AG09319 (cell line): ENCODE measurements at regions not wholly inside any gene's neighbourhood (a gene's known extent, or its start where the extent isn't known, plus 50 kb on each side); places are given as distances from the start of the nearest gene placed in this dataset.
"Not testable (repeated sequence)": the region's sequence is repeated elsewhere in the genome, so short reads cannot be mapped to it uniquely, and the experiment has no call there.

Experiments
- DNase-seq: peaks from one replicate; pipeline ENCODE4 v3.0.0-alpha.2; 2010; ENCODE audit warnings: low read depth; ENCODE audit errors: extremely low read depth
- TF ChIP-seq, protein P1 (sequence below): IDR thresholded peaks from 2 replicates; pipeline ENCODE4 v1.5.1; 2011; ENCODE audit warnings: low read depth, mild to moderate bottlenecking, inconsistent platforms, low read length, moderate library complexity

GRCh38 chr3:174581558-174581957, 277.6 kb upstream of the NAALADL2 start:
- TF ChIP-seq, protein P1, sequence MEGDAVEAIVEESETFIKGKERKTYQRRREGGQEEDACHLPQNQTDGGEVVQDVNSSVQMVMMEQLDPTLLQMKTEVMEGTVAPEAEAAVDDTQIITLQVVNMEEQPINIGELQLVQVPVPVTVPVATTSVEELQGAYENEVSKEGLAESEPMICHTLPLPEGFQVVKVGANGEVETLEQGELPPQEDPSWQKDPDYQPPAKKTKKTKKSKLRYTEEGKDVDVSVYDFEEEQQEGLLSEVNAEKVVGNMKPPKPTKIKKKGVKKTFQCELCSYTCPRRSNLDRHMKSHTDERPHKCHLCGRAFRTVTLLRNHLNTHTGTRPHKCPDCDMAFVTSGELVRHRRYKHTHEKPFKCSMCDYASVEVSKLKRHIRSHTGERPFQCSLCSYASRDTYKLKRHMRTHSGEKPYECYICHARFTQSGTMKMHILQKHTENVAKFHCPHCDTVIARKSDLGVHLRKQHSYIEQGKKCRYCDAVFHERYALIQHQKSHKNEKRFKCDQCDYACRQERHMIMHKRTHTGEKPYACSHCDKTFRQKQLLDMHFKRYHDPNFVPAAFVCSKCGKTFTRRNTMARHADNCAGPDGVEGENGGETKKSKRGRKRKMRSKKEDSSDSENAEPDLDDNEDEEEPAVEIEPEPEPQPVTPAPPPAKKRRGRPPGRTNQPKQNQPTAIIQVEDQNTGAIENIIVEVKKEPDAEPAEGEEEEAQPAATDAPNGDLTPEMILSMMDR = no peak
- no peak for DNase-seq

DNA sequence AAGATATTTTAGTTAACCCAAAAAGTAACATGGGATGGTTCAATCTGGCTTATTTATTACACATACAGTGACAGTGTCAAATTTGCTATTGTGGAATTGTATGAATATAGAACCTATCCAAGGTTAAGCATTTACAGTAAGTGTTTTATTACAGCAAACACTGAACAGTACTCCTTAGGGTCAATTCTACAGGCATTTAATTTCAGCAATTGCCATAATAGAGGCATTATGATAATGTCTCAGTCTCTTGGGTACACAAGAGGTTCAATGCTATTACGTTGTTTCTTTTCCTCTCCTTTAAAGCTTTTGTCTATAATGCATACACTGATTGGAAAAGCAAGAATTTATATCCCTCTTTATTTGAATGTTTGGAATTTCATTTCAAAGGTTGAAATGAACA, 275.7 kb upstream of the NAALADL2 start:
- TF ChIP-seq, protein P1 = no peak
- no peak for DNase-seq

DNA sequence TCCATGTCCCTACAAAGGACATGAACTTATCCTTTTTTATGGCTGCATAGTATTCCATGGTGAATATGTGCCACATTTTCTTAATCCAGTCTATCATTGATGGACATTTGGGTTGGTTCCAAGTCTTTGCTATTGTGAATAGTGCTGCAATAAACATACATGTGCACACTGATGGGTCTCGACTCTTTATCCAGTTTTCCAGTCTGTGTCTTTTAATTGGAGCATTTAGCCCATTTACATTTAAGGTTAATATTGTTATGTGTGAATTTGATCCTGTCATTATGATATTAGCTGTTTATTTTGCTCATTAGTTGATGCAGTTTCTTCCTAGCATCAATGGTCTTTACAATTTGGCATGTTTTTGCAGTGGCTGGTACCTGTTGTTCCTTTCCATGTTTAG, 272.0 kb upstream of the NAALADL2 start:
- not testable (repeated sequence) for DNase-seq

GRCh38 chr3:174596447-174596982, 262.6 kb upstream of the NAALADL2 start:
- no peak for DNase-seq
- TF ChIP-seq, protein P1 = no peak

DNA sequence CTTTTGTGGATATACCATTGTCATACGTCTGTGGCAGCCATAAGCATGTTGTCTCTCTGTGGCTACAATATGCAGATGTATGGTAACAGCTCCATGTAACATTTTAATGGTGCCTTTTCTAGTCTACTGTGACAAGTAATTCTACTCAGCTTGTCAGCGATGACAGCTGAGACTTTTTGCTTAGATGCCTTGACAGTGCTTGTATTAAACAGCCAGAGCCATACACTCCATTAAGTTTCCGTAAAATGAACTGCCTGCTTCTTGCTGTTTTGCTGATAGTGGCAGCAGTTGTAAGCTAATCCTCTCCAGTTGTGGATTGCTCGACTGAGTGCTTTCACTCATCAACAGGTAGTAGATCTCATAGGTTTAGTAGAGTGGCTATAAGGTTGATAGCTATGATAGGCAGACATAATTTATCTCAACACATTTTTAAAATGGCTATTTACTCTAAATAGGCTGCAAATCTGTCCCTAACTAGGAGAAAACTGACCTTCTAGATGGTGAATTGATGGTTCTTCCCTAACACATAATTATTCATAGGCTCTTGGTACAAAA, 260.2 kb upstream of the NAALADL2 start:
- DNase-seq = no peak
- TF ChIP-seq, protein P1 = no peak

DNA sequence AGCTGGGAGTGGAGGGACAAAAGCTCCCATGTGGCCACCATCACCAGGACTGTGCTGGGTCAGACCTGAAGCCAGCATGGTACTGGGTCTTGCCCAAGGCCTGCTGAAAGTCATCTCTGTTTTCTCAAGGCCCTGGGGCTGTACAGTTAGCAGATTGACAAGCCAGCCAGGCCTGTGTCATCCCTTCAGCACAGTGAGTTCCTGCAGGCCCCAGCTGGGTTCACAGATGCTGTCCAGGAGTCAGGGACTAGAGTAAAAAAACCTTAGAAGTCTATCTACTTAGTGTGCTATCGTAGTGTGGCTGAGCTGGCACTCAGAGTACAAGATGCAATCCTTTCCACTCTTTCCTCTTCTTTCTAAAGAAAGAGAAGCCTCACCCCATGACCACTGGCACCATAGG, 246.0 kb upstream of the NAALADL2 start:
- no peak for DNase-seq
- TF ChIP-seq, protein P1 = no peak

DNA sequence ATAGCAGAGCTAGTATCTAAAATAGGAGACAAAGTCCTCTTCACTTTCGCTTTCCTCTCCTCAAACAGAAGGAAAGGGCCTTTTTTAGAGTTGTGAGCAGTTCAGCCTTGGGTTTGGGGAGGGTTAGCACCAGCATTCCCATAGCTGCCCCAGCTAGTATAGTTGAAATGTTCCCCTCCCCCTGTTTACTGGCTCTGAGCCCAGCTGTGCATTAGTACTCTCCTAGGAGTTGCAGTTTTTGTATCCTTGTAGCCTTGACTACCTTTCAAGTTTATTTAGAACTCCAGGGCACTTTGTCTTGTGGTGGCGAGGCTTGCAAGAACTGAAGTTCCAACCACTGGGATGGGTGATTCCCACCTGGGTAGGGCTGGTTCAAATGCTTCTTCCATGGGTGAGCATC, 245.1 kb upstream of the NAALADL2 start:
- DNase-seq = no peak

More for the DNA sequence above, 245.1 kb upstream of the NAALADL2 start:
- TF ChIP-seq, protein P1 = no peak
